Neuronal stem cell (in vitro differentiated cells): ENCODE measurements at regions not wholly inside any gene's neighbourhood (a gene's known extent, or its start where the extent isn't known, plus 50 kb on each side); places are given as distances from the start of the nearest gene placed in this dataset.
A peak's percentile ranks its signal among the peaks of the same experiment; 100 is the strongest.

ENCODE experiments used
- DNase-seq: peaks from one replicate; pipeline ENCODE4 v3.0.0-alpha.2; 2013; ENCODE audit warnings: low spot score
- H2AFZ ChIP-seq: one replicate; pipeline ENCODE4 v1.6.1; 2013; ENCODE audit warnings: mild to moderate bottlenecking, low read length, inconsistent platforms
- H2AK5ac ChIP-seq: 2 replicates; pipeline ENCODE4 v1.6.1; 2013; ENCODE audit warnings: low read depth, mild to moderate bottlenecking, inconsistent platforms, low read length, moderate library complexity, mixed read lengths
- H2BK120ac ChIP-seq: 2 replicates; pipeline ENCODE4 v1.6.1; 2013; ENCODE audit warnings: low read depth, mild to moderate bottlenecking, inconsistent platforms, low read length, moderate library complexity, mixed read lengths
- H2BK12ac ChIP-seq: one replicate; pipeline ENCODE4 v1.6.1; 2013; ENCODE audit warnings: low read length, inconsistent platforms
- H2BK15ac ChIP-seq: 2 replicates; pipeline ENCODE4 v1.6.1; 2013; ENCODE audit warnings: mild to moderate bottlenecking, low read length, inconsistent platforms, mixed read lengths
- H2BK5ac ChIP-seq: one replicate; pipeline ENCODE4 v1.6.1; 2013; ENCODE audit warnings: inconsistent platforms, mild to moderate bottlenecking, low read length, moderate library complexity
- H3K14ac ChIP-seq: one replicate; pipeline ENCODE4 v1.6.1; 2013; ENCODE audit warnings: low read length, inconsistent platforms
- H3K18ac ChIP-seq: 2 replicates; pipeline ENCODE4 v1.6.1; 2013; ENCODE audit warnings: low read length, inconsistent platforms
- H3K23ac ChIP-seq: 2 replicates; pipeline ENCODE4 v1.6.1; 2013; ENCODE audit warnings: low read depth, mild to moderate bottlenecking, mixed read lengths, low read length, inconsistent platforms; ENCODE audit not compliant: poor library complexity
- H3K27ac ChIP-seq: replicated peaks from 3 replicates; pipeline ENCODE4 v1.5.1; 2013; ENCODE audit warnings: low read length, inconsistent platforms
- H3K27me3 ChIP-seq, 3 experiments: 2 replicates each; pipeline ENCODE4 v1.6.1; 2013; ENCODE audit warnings: low read length in 3 of 3, mild to moderate bottlenecking in 2 of 3, inconsistent platforms in 1 of 3, low read depth in 1 of 3, mixed read lengths in 1 of 3, moderate library complexity in 1 of 3; ENCODE audit not compliant: control insufficient read depth in 3 of 3, insufficient read depth in 3 of 3
- H3K36me3 ChIP-seq, 2 donors: replicated peaks in 1 of 2; 2 replicates each; pipeline ENCODE4 v1.6.1; 2013; ENCODE audit warnings: low read length in 2 of 2; ENCODE audit not compliant: control insufficient read depth in 2 of 2, insufficient read depth in 2 of 2
- H3K4ac ChIP-seq: 2 replicates; pipeline ENCODE4 v1.6.1; 2013; ENCODE audit warnings: inconsistent platforms, mild to moderate bottlenecking, low read length, moderate library complexity
- H3K4me1 ChIP-seq, 2 donors: 1 replicate in 1 of 2; 2 replicates in 1 of 2; pipeline ENCODE4 v1.6.1; 2013; ENCODE audit warnings: low read length in 2 of 2, low read depth in 1 of 2; ENCODE audit not compliant: control insufficient read depth in 2 of 2, insufficient read depth in 1 of 2
- H3K4me2 ChIP-seq: one replicate; pipeline ENCODE4 v1.6.1; 2013; ENCODE audit warnings: mild to moderate bottlenecking, low read length, inconsistent platforms; ENCODE audit not compliant: insufficient read depth, poor library complexity, severe bottlenecking
- H3K4me3 ChIP-seq, 2 donors: 2 replicates each; pipeline ENCODE4 v1.5.1; 2013; ENCODE audit warnings: low read length in 2 of 2, mild to moderate bottlenecking in 2 of 2, inconsistent platforms in 1 of 2, moderate library complexity in 1 of 2
- H3K79me1 ChIP-seq: one replicate; pipeline ENCODE4 v1.6.1; 2013; ENCODE audit warnings: low read depth, mild to moderate bottlenecking, inconsistent platforms, low read length, moderate library complexity
- H3K9ac ChIP-seq: one replicate; pipeline ENCODE4 v1.6.1; 2013; ENCODE audit warnings: mild to moderate bottlenecking, low read depth, low read length, inconsistent platforms; ENCODE audit not compliant: poor library complexity
- H3K9me3 ChIP-seq, 2 donors: replicated peaks in 1 of 2; 2 replicates each; pipeline versions ENCODE3 to v1.6.1; 2013; ENCODE audit warnings: low read length in 2 of 2, mild to moderate bottlenecking in 2 of 2, inconsistent platforms in 1 of 2, low read depth in 1 of 2, mixed read lengths in 1 of 2, moderate library complexity in 1 of 2; ENCODE audit not compliant: control insufficient read depth in 2 of 2, insufficient read depth in 1 of 2
- H4K8ac ChIP-seq: one replicate; pipeline ENCODE4 v1.6.1; 2013; ENCODE audit warnings: low read depth, mild to moderate bottlenecking, inconsistent platforms, low read length, moderate library complexity
- H4K91ac ChIP-seq: one replicate; pipeline ENCODE4 v1.6.1; 2013; ENCODE audit warnings: low read length, low read depth, mild to moderate bottlenecking, inconsistent platforms; ENCODE audit not compliant: poor library complexity
- WGBS, 2 donors: extraction: QIAGEN DNeasy Blood & Tissue Kit; methylation state at CpG; one replicate each; pipeline ENCODE4 v1.1.7; 2013; ENCODE audit warnings: missing lambda C conversion rate in 2 of 2, mixed read lengths in 1 of 2; ENCODE audit not compliant: insufficient read length in 2 of 2, insufficient replicate concordance in 1 of 2; ENCODE audit errors: extremely low coverage in 2 of 2; 5-methylcytosine and 5-hydroxymethylcytosine counted together

DNA sequence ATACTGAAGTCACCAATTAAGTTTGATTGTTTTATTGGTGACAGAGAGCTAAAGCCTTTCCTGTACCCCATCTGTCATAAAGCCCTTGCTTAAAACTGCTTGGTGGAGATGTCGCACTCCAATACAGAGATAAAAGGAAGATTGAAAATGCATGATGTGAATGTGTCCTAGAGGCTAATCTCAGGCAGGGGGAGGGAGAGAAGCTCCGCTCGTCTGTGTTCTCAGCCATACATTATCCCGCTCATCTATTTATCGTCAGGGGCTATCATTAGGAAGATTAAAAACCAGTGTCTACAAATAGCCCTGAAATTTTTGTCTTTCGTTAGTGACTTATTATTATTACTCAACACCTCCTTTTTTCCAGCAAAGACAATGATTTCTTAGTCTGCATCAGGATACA lies 110.3 kb downstream of the CMPK2 start:
- H2BK5ac ChIP-seq: no peak overlapping the region
- no CpG with 5 or more reads among the region's 6 CpGs for WGBS, 2 donors
- H3K4ac ChIP-seq: no peak overlapping the region
- H3K27ac ChIP-seq: no peak overlapping the region
- no peak overlapping the region for H2BK15ac ChIP-seq
- no peak overlapping the region for H2BK120ac ChIP-seq
- H4K91ac ChIP-seq: no peak overlapping the region
- no peak for DNase-seq
- H3K79me1 ChIP-seq: no peaks in the 10 kb centered on the region
- peaks cover 0 to 2% of the 10 kb centered on the region in 2 donors for H3K36me3 ChIP-seq
- H3K23ac ChIP-seq: no peak overlapping the region
- H3K14ac ChIP-seq: no peak overlapping the region
- no peaks in the 10 kb centered on the region for H3K27me3 ChIP-seq
- H2AK5ac ChIP-seq: no peak overlapping the region
- H3K4me2 ChIP-seq: no peak overlapping the region
- peaks cover 0 to 5% of the 10 kb centered on the region in 2 donors for H3K9me3 ChIP-seq
- no peak overlapping the region for H2BK12ac ChIP-seq
- no peak overlapping the region for H3K18ac ChIP-seq
- H3K4me1 ChIP-seq: peaks cover 0 to 7% of the 10 kb centered on the region in 2 donors
- no peak overlapping the region for H4K8ac ChIP-seq
- no peak overlapping the region for H3K4me3 ChIP-seq
- H3K9ac ChIP-seq: no peak overlapping the region
- H2AFZ ChIP-seq: no peak overlapping the region

DNA sequence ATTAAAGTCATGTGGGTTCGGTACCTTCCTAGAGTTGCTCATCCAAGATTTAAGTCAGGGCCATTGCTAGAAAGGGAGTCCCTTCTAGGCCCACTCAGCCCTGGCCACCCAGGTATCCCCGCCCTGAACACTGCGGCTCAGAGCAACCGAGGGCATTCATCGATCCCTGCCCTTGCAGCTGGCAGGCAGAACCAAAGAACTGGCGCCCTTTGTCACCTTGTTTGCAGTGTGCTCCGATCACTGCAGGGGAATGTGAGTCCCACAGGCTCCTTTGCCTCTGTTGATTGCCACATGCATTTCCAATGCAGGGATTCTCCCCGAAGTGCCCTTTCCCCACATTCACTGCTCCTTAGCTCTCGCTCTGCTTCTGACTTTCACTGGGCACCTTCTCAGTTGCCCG lies 108.5 kb downstream of the CMPK2 start:
- Histone ChIP-seq H4K91ac (no peak overlapping the region), H3K27ac (no peak overlapping the region), H3K9ac (no peak overlapping the region), H3K9me3 (peaks cover 0 to 5% of the 10 kb centered on the region in 2 donors), H3K4me2 (no peak overlapping the region), H3K4ac (no peak overlapping the region), H3K14ac (no peak overlapping the region), H2BK15ac (no peak overlapping the region), H3K23ac (no peak overlapping the region), H3K4me1 (peaks cover 0 to 7% of the 10 kb centered on the region in 2 donors), H2BK12ac (no peak overlapping the region), H3K4me3 (no peak overlapping the region), H2BK120ac (no peak overlapping the region), H3K36me3 (peaks cover 0 to 2% of the 10 kb centered on the region in 2 donors), H2BK5ac (no peak overlapping the region), H3K79me1 (no peaks in the 10 kb centered on the region), H4K8ac (no peak overlapping the region), H2AFZ (peak overlapping the region; percentile 20), H2AK5ac (no peak overlapping the region), H3K27me3 (no peaks in the 10 kb centered on the region), H3K18ac (peak overlapping the region; percentile 53)
- WGBS, 2 donors: no CpG with 5 or more reads among the region's 10 CpGs
- DNase-seq: no peak

DNA sequence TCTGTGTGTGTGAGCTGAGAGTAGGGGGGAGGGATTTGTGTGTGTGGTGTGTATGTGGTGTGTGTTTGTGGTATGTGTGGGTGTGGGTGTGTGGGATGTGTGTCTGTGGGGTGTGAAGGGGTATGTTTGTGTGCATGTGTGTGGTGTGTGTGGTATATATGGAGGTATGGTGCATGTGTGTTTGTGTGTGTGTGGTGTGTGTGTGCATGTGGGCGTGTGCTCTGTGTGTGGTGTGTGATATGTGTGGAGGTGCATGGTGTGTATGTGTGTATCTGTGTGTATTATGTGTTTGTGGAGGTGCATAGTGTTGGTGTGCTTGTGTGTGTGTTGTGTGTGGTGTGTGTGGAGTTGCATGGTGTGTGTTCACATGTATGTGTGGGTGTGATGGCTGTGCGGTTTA lies 106.0 kb downstream of the CMPK2 start:
- no peak overlapping the region for H2BK5ac ChIP-seq
- H3K4me1 ChIP-seq: peaks cover 0 to 3% of the 10 kb centered on the region in 2 donors
- no peaks in the 10 kb centered on the region for H3K79me1 ChIP-seq
- DNase-seq: no peak
- no peak overlapping the region for H3K4me2 ChIP-seq
- H2BK120ac ChIP-seq: no peak overlapping the region
- H3K14ac ChIP-seq: peak overlapping the region; percentile 1
- no peak overlapping the region for H2AK5ac ChIP-seq
- H4K91ac ChIP-seq: no peak overlapping the region
- H3K4me3 ChIP-seq: peak overlapping the region in 1 of 2 donors; percentile 59
- peaks cover 0 to 5% of the 10 kb centered on the region in 2 donors for H3K9me3 ChIP-seq
- no peak overlapping the region for H3K4ac ChIP-seq
- no peak overlapping the region for H2BK15ac ChIP-seq
- no CpG with 5 or more reads among the region's 2 CpGs for WGBS, 2 donors
- H2BK12ac ChIP-seq: no peak overlapping the region
- no peak overlapping the region for H3K18ac ChIP-seq
- no peak overlapping the region for H3K9ac ChIP-seq
- no peak overlapping the region for H4K8ac ChIP-seq
- no peak overlapping the region for H3K23ac ChIP-seq
- H2AFZ ChIP-seq: no peak overlapping the region
- H3K36me3 ChIP-seq: peaks cover 0 to 2% of the 10 kb centered on the region in 2 donors
- no peaks in the 10 kb centered on the region for H3K27me3 ChIP-seq
- no peak overlapping the region for H3K27ac ChIP-seq

DNA sequence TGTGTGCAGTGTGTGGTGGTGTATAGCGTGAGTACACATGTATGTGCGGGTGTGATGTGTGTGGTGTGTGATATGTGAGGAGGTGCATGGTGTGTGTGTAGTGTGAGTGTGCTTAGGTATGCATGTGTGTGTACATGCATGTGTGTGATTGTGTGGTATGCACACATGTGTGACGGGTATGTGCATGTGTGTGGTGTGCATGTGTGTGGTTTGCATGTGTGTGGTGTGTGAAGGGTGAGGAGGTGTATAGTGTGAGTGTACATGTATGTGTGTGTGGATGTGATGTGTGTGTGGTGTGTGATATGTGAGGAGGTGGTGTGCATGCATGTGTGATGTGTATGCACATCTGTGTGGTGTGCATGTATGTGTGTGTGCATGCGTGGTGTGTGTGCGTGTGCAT lies 105.6 kb downstream of the CMPK2 start:
- H3K23ac ChIP-seq: peak overlapping the region; percentile 5
- H3K4me3 ChIP-seq: peak overlapping the region in 1 of 2 donors; percentile 59
- H2AK5ac ChIP-seq: no peak overlapping the region
- H2AFZ ChIP-seq: no peak overlapping the region
- peaks cover 0 to 2% of the 10 kb centered on the region in 2 donors for H3K36me3 ChIP-seq
- no peak overlapping the region for H4K91ac ChIP-seq
- H3K27me3 ChIP-seq: no peaks in the 10 kb centered on the region
- no peak overlapping the region for H3K18ac ChIP-seq
- no peak overlapping the region for H2BK12ac ChIP-seq
- H3K4me2 ChIP-seq: no peak overlapping the region
- no peaks in the 10 kb centered on the region for H3K79me1 ChIP-seq
- DNase-seq: no peak
- no peak overlapping the region for H2BK15ac ChIP-seq
- H3K4ac ChIP-seq: no peak overlapping the region
- peak overlapping the region; percentile 1 for H3K14ac ChIP-seq
- H4K8ac ChIP-seq: no peak overlapping the region
- H3K27ac ChIP-seq: no peak overlapping the region
- H3K4me1 ChIP-seq: peaks cover 0 to 3% of the 10 kb centered on the region in 2 donors
- no peak overlapping the region for H2BK5ac ChIP-seq
- peaks cover 0 to 5% of the 10 kb centered on the region in 2 donors for H3K9me3 ChIP-seq
- no peak overlapping the region for H2BK120ac ChIP-seq
- H3K9ac ChIP-seq: peak overlapping the region; percentile 46
- WGBS, 2 donors: 100% methylated on average over 2 of the region's 5 CpGs; no CpG with 5 or more reads in 1 of the 2 donors
